SK-N-SH treated with all-trans-retinoic acid at 6 μM for 48 hours (cell line): ENCODE measurements at regions not wholly inside any gene's neighbourhood (a gene's known extent, or its start where the extent isn't known, plus 50 kb on each side); places are given as distances from the start of the nearest gene placed in this dataset.

Source experiments
- ATAC-seq: fragments of 200-7000 bp; cut with Tn5 transposase; 3 replicates; pipeline ENCODE4 v1.9.1; 2020; ENCODE audit warnings: mild to moderate bottlenecking, moderate library complexity
- ARNTL ChIP-seq: fragments of 450-650 bp; formaldehyde crosslinking; IDR thresholded peaks from 2 replicates; pipeline ENCODE4 v1.5.0; 2020; ENCODE audit warnings: low read depth, mild to moderate bottlenecking, moderate library complexity, borderline replicate concordance
- BACH2 ChIP-seq: fragments of 250-450 bp; sonication (Bioruptor Pico); IDR thresholded peaks from 2 replicates; pipeline ENCODE4 v1.9.0; 2021; ENCODE audit warnings: mild to moderate bottlenecking, borderline replicate concordance
- CSDC2 ChIP-seq: fragments of 250-450 bp; sonication (Bioruptor Pico); IDR thresholded peaks from 2 replicates; pipeline ENCODE4 v1.5.0; 2020; ENCODE audit warnings: mild to moderate bottlenecking, moderate library complexity
- ESRRG ChIP-seq: fragments of 250-450 bp; sonication (Bioruptor Pico); IDR thresholded peaks from 2 replicates; pipeline ENCODE4 v1.6.1; 2021; ENCODE audit warnings: mild to moderate bottlenecking
- ISL1 ChIP-seq: fragments of 250-450 bp; sonication (Bioruptor Pico); IDR thresholded peaks from 2 replicates; pipeline ENCODE4 v2.1.2; 2022; ENCODE audit warnings: mild to moderate bottlenecking, moderate library complexity
- OSR1 ChIP-seq: fragments of 250-450 bp; sonication (Bioruptor Pico); IDR thresholded peaks from 2 replicates; pipeline ENCODE4 v1.8.0; 2022; ENCODE audit warnings: moderate library complexity, mild to moderate bottlenecking, inconsistent platforms
- PPARA ChIP-seq: fragments of 250-450 bp; sonication (Bioruptor Pico); IDR thresholded peaks from 2 replicates; pipeline ENCODE4 v1.5.0; 2020; ENCODE audit warnings: mild to moderate bottlenecking, borderline replicate concordance
- RARB ChIP-seq: fragments of 250-450 bp; sonication (Bioruptor Pico); IDR thresholded peaks from 2 replicates; pipeline ENCODE4 v1.8.0; 2021; ENCODE audit warnings: mild to moderate bottlenecking, moderate library complexity
- SNAI2 ChIP-seq: fragments of 250-450 bp; sonication (Bioruptor Pico); IDR thresholded peaks from 2 replicates; pipeline ENCODE4 v1.5.0; 2020; ENCODE audit warnings: mild to moderate bottlenecking, moderate library complexity
- TCF4 ChIP-seq: fragments of 250-450 bp; sonication (Bioruptor Pico); IDR thresholded peaks from 2 replicates; pipeline ENCODE4 v1.8.0; 2021; ENCODE audit warnings: mild to moderate bottlenecking, moderate library complexity, borderline replicate concordance
- TOX ChIP-seq: fragments of 250-450 bp; sonication (Bioruptor Pico); IDR thresholded peaks from 2 replicates; pipeline ENCODE4 v1.8.0; 2021; ENCODE audit warnings: mild to moderate bottlenecking, moderate library complexity, borderline replicate concordance
- ZC3H10 ChIP-seq: fragments of 250-450 bp; sonication (Bioruptor Pico); IDR thresholded peaks from 2 replicates; pipeline ENCODE4 v1.5.1; 2021; ENCODE audit warnings: mild to moderate bottlenecking, moderate library complexity
- ZFP3 ChIP-seq: fragments of 250-450 bp; sonication (Bioruptor Pico); IDR thresholded peaks from 2 replicates; pipeline ENCODE4 v1.5.0; 2020; ENCODE audit warnings: mild to moderate bottlenecking, moderate library complexity
- ZFP30 ChIP-seq: fragments of 450-650 bp; formaldehyde crosslinking; IDR thresholded peaks from 2 replicates; pipeline ENCODE4 v1.5.0; 2022; ENCODE audit warnings: mild to moderate bottlenecking, moderate library complexity
- ZNF565 ChIP-seq: fragments of 450-650 bp; formaldehyde crosslinking; conservative IDR thresholded peaks from 2 replicates; pipeline ENCODE4 v1.5.0; 2020; ENCODE audit warnings: low read depth, mild to moderate bottlenecking, moderate library complexity
- ZNF8 ChIP-seq: fragments of 450-650 bp; formaldehyde crosslinking; IDR thresholded peaks from 2 replicates; pipeline ENCODE4 v1.5.0; 2020; ENCODE audit warnings: mild to moderate bottlenecking, moderate library complexity
- TF ChIP-seq, protein P1 (sequence below): fragments of 250-450 bp; sonication (Bioruptor Pico); IDR thresholded peaks from 2 replicates; pipeline ENCODE4 v1.5.1; 2021; ENCODE audit warnings: mild to moderate bottlenecking, moderate library complexity
- TF ChIP-seq, protein P2 (sequence below): fragments of 250-450 bp; sonication (Bioruptor Pico); IDR thresholded peaks from 2 replicates; pipeline ENCODE4 v1.8.0; 2021; ENCODE audit warnings: low read depth, mild to moderate bottlenecking, moderate library complexity, borderline replicate concordance
- TF ChIP-seq, protein P3 (sequence below): fragments of 250-450 bp; sonication (Bioruptor Pico); IDR thresholded peaks from 2 replicates; pipeline ENCODE4 v1.5.0; 2020; ENCODE audit warnings: mild to moderate bottlenecking, moderate library complexity
- TF ChIP-seq, protein P4 (sequence below): fragments of 250-450 bp; sonication (Bioruptor Pico); IDR thresholded peaks from 2 replicates; pipeline ENCODE4 v1.5.1; 2020; ENCODE audit warnings: low read depth, mild to moderate bottlenecking, moderate library complexity

DNA sequence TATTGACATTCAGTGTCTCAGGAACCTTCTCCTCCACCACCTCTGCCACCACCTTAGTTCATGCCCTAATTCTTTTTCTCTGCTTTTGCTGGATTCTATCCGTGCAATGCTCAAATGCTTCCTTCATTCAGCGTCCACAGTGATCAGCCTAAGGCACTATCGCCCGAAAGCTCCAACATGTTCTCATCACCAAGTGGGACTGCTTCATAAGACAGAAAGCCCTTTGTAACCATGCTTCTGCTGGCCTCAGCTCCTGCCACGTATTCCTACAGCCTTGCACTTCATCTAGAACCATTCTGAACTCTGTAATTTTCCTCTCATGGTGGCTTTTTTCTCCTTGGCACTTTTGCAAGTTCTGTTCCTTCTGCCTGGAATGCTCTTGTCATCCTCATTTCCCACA, 222.9 kb downstream of the HNMT start (continued):
- TF ChIP-seq, protein P1, sequence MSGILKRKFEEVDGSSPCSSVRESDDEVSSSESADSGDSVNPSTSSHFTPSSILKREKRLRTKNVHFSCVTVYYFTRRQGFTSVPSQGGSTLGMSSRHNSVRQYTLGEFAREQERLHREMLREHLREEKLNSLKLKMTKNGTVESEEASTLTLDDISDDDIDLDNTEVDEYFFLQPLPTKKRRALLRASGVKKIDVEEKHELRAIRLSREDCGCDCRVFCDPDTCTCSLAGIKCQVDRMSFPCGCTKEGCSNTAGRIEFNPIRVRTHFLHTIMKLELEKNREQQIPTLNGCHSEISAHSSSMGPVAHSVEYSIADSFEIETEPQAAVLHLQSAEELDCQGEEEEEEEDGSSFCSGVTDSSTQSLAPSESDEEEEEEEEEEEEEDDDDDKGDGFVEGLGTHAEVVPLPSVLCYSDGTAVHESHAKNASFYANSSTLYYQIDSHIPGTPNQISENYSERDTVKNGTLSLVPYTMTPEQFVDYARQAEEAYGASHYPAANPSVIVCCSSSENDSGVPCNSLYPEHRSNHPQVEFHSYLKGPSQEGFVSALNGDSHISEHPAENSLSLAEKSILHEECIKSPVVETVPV = no peak
- TF ChIP-seq TOX (CRISPR knock-in tag) = no peak

DNA sequence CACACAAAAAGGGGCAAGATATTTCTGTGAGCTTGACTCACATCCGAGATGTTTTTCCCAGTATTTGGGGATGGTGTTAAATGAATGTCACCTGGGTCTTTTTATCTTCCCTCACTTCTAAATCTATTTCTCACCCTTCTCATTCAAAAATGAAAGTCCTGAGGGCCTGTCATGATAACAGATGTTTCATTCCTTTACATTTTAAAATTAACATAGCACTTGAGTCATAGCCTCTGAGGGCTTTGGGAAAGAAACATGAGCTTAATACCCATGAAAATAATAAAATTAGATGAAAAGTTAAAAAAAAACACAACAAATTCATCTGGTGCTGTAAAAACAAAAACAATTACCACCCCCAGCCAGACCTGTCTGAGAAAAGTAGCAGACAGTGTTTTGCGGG, 226.7 kb downstream of the HNMT start:
- no peak for TF ChIP-seq SNAI2
- TF ChIP-seq OSR1 (CRISPR knock-in tag) = no peak
- TF ChIP-seq ZNF8 (CRISPR knock-in tag) = no peak
- TF ChIP-seq, protein P1 = no peak
- TF ChIP-seq ISL1 (CRISPR knock-in tag) = no peak
- no peak for TF ChIP-seq ZFP30
- TF ChIP-seq, protein P2, sequence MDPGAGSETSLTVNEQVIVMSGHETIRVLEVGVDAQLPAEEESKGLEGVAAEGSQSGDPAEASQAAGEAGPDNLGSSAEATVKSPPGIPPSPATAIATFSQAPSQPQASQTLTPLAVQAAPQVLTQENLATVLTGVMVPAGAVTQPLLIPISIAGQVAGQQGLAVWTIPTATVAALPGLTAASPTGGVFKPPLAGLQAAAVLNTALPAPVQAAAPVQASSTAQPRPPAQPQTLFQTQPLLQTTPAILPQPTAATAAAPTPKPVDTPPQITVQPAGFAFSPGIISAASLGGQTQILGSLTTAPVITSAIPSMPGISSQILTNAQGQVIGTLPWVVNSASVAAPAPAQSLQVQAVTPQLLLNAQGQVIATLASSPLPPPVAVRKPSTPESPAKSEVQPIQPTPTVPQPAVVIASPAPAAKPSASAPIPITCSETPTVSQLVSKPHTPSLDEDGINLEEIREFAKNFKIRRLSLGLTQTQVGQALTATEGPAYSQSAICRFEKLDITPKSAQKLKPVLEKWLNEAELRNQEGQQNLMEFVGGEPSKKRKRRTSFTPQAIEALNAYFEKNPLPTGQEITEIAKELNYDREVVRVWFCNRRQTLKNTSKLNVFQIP (CRISPR knock-in tag) = no peak
- no peak for TF ChIP-seq ZFP3
- TF ChIP-seq, protein P3, sequence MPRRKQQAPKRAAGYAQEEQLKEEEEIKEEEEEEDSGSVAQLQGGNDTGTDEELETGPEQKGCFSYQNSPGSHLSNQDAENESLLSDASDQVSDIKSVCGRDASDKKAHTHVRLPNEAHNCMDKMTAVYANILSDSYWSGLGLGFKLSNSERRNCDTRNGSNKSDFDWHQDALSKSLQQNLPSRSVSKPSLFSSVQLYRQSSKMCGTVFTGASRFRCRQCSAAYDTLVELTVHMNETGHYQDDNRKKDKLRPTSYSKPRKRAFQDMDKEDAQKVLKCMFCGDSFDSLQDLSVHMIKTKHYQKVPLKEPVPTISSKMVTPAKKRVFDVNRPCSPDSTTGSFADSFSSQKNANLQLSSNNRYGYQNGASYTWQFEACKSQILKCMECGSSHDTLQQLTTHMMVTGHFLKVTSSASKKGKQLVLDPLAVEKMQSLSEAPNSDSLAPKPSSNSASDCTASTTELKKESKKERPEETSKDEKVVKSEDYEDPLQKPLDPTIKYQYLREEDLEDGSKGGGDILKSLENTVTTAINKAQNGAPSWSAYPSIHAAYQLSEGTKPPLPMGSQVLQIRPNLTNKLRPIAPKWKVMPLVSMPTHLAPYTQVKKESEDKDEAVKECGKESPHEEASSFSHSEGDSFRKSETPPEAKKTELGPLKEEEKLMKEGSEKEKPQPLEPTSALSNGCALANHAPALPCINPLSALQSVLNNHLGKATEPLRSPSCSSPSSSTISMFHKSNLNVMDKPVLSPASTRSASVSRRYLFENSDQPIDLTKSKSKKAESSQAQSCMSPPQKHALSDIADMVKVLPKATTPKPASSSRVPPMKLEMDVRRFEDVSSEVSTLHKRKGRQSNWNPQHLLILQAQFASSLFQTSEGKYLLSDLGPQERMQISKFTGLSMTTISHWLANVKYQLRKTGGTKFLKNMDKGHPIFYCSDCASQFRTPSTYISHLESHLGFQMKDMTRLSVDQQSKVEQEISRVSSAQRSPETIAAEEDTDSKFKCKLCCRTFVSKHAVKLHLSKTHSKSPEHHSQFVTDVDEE = no peak
- no peak for TF ChIP-seq ARNTL (CRISPR knock-in tag)
- TF ChIP-seq ZC3H10 = no peak
- no peak for TF ChIP-seq ESRRG (CRISPR knock-in tag)
- no peak for TF ChIP-seq BACH2 (CRISPR knock-in tag)
- no peak for TF ChIP-seq TCF4
- no peak for TF ChIP-seq RARB (CRISPR knock-in tag)
- no peak for TF ChIP-seq ZNF565 (CRISPR knock-in tag)
- TF ChIP-seq, all 23 proteins: peak for 0
- ATAC-seq = no peak

DNA sequence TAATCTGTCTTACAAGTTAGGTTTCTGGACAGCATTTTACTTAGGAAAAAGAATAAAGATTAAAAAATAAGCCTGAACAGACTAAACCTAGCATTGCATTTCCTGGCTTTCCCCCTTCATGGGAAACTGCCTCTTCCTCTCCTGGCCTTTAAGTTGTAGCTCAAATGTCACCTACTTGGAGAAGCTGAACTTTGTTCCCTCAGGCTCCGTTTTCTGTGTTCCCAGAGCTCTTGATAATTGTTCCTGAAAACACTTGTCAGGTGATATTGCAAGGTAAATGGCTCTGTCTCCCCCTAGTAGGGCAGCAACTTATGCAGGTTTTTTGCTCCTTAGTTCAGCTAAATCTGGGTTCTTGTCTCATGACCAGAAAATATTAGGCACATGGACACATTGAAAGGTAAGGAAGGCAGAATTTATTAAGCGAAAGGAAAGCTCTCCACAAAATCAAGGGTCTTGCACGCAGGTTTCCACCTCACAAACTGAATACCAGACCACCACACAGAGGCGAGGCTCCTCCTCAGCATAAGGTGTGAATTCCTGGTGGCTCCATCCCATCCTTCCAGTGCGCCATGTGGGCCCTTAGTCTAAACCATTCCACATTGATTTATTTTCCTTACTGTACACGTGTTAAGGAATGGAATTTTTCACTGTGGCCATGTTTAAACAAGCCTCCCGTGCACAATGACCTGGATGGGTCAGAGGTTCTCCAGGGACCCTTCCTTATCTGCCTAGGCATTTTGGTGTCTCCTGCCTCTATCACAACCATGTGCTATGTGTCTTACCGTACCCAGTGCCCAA, 229.3 kb downstream of the HNMT start:
- ATAC-seq = no peak
- TF ChIP-seq, protein P2 (CRISPR knock-in tag) = no peak
- TF ChIP-seq, protein P1 = no peak
- TF ChIP-seq TOX (CRISPR knock-in tag) (no peak), PPARA (CRISPR knock-in tag) (no peak), CSDC2 (CRISPR knock-in tag) (no peak), ESRRG (CRISPR knock-in tag) (no peak), ZNF565 (CRISPR knock-in tag) (no peak)
- TF ChIP-seq, protein P4, sequence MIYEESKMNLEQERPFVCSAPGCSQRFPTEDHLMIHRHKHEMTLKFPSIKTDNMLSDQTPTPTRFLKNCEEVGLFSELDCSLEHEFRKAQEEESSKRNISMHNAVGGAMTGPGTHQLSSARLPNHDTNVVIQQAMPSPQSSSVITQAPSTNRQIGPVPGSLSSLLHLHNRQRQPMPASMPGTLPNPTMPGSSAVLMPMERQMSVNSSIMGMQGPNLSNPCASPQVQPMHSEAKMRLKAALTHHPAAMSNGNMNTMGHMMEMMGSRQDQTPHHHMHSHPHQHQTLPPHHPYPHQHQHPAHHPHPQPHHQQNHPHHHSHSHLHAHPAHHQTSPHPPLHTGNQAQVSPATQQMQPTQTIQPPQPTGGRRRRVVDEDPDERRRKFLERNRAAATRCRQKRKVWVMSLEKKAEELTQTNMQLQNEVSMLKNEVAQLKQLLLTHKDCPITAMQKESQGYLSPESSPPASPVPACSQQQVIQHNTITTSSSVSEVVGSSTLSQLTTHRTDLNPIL (CRISPR knock-in tag) = no peak
- TF ChIP-seq, protein P3 = no peak
